Peyer's patch (tissue), 4 donors: ENCODE measurements at regions not wholly inside any gene's neighbourhood (a gene's known extent, or its start where the extent isn't known, plus 50 kb on each side); places are given as distances from the start of the nearest gene placed in this dataset.

Experiments
- DNase-seq, 3 donors: peaks; one replicate each; pipeline ENCODE4 v3.0.0-alpha.2; 2017 to 2019
- H3K27ac ChIP-seq, 4 donors: fragments of 200-600 bp; sonication (generic); one replicate each; pipeline ENCODE4 v1.5.1; 2016 to 2019
- H3K27me3 ChIP-seq, 2 donors: fragments of 200-600 bp; sonication (generic); one replicate each; pipeline ENCODE4 v1.5.1; 2019
- H3K36me3 ChIP-seq, 3 donors: fragments of 200-600 bp; sonication (generic); one replicate each; pipeline ENCODE4 v1.5.1; 2016 to 2019
- H3K4me1 ChIP-seq, 4 donors: fragments of 200-600 bp; sonication (generic); one replicate each; pipeline ENCODE4 v1.5.1; 2016 to 2019
- H3K4me3 ChIP-seq, 4 donors: fragments of 200-600 bp; sonication (generic); 1 replicate in 3 of 4; 2 replicates in 1 of 4; pipeline ENCODE4 v1.5.1; 2016 to 2019; ENCODE audit warnings: mild to moderate bottlenecking in 1 of 4
- H3K9me3 ChIP-seq, 4 donors: fragments of 200-600 bp; sonication (generic); one replicate each; pipeline ENCODE4 v1.5.1; 2016 to 2019; ENCODE audit warnings: mild to moderate bottlenecking in 1 of 4
- CTCF ChIP-seq, 6 experiments: fragments of 450-650 bp in 4 of 6; fragments of 200-600 bp in 2 of 6; sonication (generic) in 1 of 6; IDR thresholded peaks; one replicate each; pipeline ENCODE4 v1.5.1; 2017 to 2019; ENCODE audit warnings: antibody characterized with exemption in 6 of 6, mild to moderate bottlenecking in 3 of 6, moderate library complexity in 1 of 6
- POLR2A ChIP-seq, 2 donors: fragments of 450-650 bp; IDR thresholded peaks; one replicate each; pipeline ENCODE4 v1.5.1; 2017; ENCODE audit warnings: antibody characterized with exemption in 2 of 2, mild to moderate bottlenecking in 2 of 2, moderate library complexity in 2 of 2
- small RNA-seq, 2 donors: library from RNA; depleted of rRNA; stranded (forward); fragments of <200 nt; gene quantifications; one replicate each; pipeline ENCODE3, GENCODE V24; 2016

- H3K27me3 ChIP-seq = no peaks in the 10 kb centered on the region
- no peaks in the 10 kb centered on the region for H3K9me3 ChIP-seq
- no peaks in the 10 kb centered on the region for H3K36me3 ChIP-seq
- TF ChIP-seq POLR2A (IDR thresholded peaks at IDR 0.05) (no peak), CTCF (IDR thresholded peaks at IDR 0.05) (no peak)
- no peak overlapping the region for H3K27ac ChIP-seq
- H3K4me1 ChIP-seq = no peaks in the 10 kb centered on the region
- no peak for DNase-seq
- H3K4me3 ChIP-seq = no peak overlapping the region
These were observed 56.6 kb upstream of the ATXN7L3B start for GRCh38 chr12:74481078-74481477.

GRCh38 chr12:74482115-74482514 is 55.5 kb upstream of the ATXN7L3B start:
- no peak overlapping the region for H3K27ac ChIP-seq

GRCh38 chr12:74483057-74483456 is 54.6 kb upstream of the ATXN7L3B start:
- no peaks in the 10 kb centered on the region for H3K4me1 ChIP-seq
- no peaks in the 10 kb centered on the region for H3K36me3 ChIP-seq
- H3K4me3 ChIP-seq = no peak overlapping the region
- no peaks in the 10 kb centered on the region for H3K9me3 ChIP-seq
- no peak overlapping the region for H3K27ac ChIP-seq
- no peak for DNase-seq
- no peak for TF ChIP-seq CTCF (IDR thresholded peaks at IDR 0.05)
- TF ChIP-seq POLR2A (IDR thresholded peaks at IDR 0.05) = no peak
- H3K27me3 ChIP-seq = no peaks in the 10 kb centered on the region

More at GRCh38 chr12:74482115-74482514, 55.5 kb upstream of the ATXN7L3B start:
- DNase-seq = no peak
- Histone ChIP-seq H3K9me3 (no peaks in the 10 kb centered on the region), H3K4me3 (no peak overlapping the region), H3K27me3 (no peaks in the 10 kb centered on the region), H3K36me3 (no peaks in the 10 kb centered on the region), H3K4me1 (no peaks in the 10 kb centered on the region)
- TF ChIP-seq CTCF (IDR thresholded peaks at IDR 0.05) (no peak), POLR2A (IDR thresholded peaks at IDR 0.05) (no peak)

Small RNA genes lying in the stretch of these regions (small RNA-seq; reads per million reads assigned to genes)
- gene AC090502.2 = 0 reads per million in 2 donors
- gene RF00096 = 0 reads per million in 2 donors
- gene RNU6-1012P = 0 reads per million in 2 donors
